Ovary (tissue), 7 donors: ENCODE measurements at regions not wholly inside any gene's neighbourhood (a gene's known extent, or its start where the extent isn't known, plus 50 kb on each side); places are given as distances from the start of the nearest gene placed in this dataset.

Source experiments
- DNase-seq, 5 donors: peaks; one replicate each; pipeline ENCODE4 v3.0.0-alpha.2; 2019 to 2020
- H3K27ac ChIP-seq, 2 donors: fragments of 200-600 bp; one replicate each; pipeline versions ENCODE4 v1.5.1 to v1.8.0; 2019 to 2022
- H3K27me3 ChIP-seq: fragments of 200-600 bp; one replicate; pipeline ENCODE4 v1.8.0; 2022
- H3K36me3 ChIP-seq: fragments of 200-600 bp; sonication (generic); one replicate; pipeline ENCODE4 v1.5.1; 2019
- H3K4me1 ChIP-seq: one replicate; pipeline ENCODE4 v1.8.1; 2013; ENCODE audit warnings: mild to moderate bottlenecking, moderate library complexity; ENCODE audit not compliant: insufficient read depth
- H3K4me3 ChIP-seq: fragments of 200-600 bp; sonication (generic); one replicate; pipeline ENCODE4 v1.5.1; 2017
- H3K9me3 ChIP-seq, 2 donors: fragments of 200-600 bp in 1 of 2; sonication (generic) in 1 of 2; one replicate each; pipeline versions ENCODE4 v1.5.1 to v1.8.1; 2013 to 2019; ENCODE audit warnings: mild to moderate bottlenecking in 1 of 2, moderate library complexity in 1 of 2
- CTCF ChIP-seq, 3 donors: fragments of 450-650 bp in 2 of 3; fragments of 200-600 bp in 1 of 3; IDR thresholded peaks; one replicate each; pipeline versions ENCODE4 v1.5.1 to v1.8.0; 2016 to 2022; ENCODE audit warnings: antibody characterized with exemption in 3 of 3, mild to moderate bottlenecking in 1 of 3
- EP300 ChIP-seq: sonication (generic); formaldehyde crosslinking; IDR thresholded peaks from one replicate; pipeline ENCODE4 v1.6.1; 2017; ENCODE audit warnings: antibody characterized with exemption
- POLR2A ChIP-seq: fragments of 450-650 bp; IDR thresholded peaks from one replicate; pipeline ENCODE4 v1.6.1; 2017; ENCODE audit warnings: antibody characterized with exemption, mild to moderate bottlenecking, moderate library complexity
- WGBS, 3 donors: extraction: QIAGEN DNeasy Blood & Tissue Kit in 1 of 3; methylation state at CpG; one replicate each; pipeline versions ENCODE4 v1.1.5 to v1.1.7; 2013 to 2017; 5-methylcytosine and 5-hydroxymethylcytosine counted together
- intact Hi-C, 4 donors: fragments of 100-400 bp; cut with DNase I; formaldehyde crosslinking; loops; one replicate each; pipeline versions ENCODE4 v1.11.0 to v1.15.1; 2022 to 2023
- donor health status: DM: no; HTN: no; CAD: no; lungs with moderate emphysema.
- donor health status: DM: no; HTN: no; CAD: no.
- donor health status: Bipolar disorder and iron deficiency.
- donor health status: DM: no; HTN: no; CAD: no.
- donor health status: DM: yes; HTN: yes; CAD: no.

GRCh38 chr1:224486801-224487583 lies 52.4 kb upstream of the WDR26 start:
- Histone ChIP-seq H3K4me1 (no peaks in the 10 kb centered on the region), H3K36me3 (no peaks in the 10 kb centered on the region), H3K27me3 (no peaks in the 10 kb centered on the region), H3K4me3 (no peak overlapping the region), H3K27ac (no peak overlapping the region), H3K9me3 (no peaks in the 10 kb centered on the region)
- 53 to 59% (median 55%) methylated on average over 6 of the region's 6 CpGs for WGBS, 3 donors
- DNase-seq: no peak
- intact Hi-C loops: no loop called here
- TF ChIP-seq EP300 (no peak), CTCF (IDR thresholded peaks at IDR 0.05) (no peak), POLR2A (no peak)

- TF ChIP-seq EP300: no peak
- TF ChIP-seq POLR2A: no peak
- TF ChIP-seq CTCF (IDR thresholded peaks at IDR 0.05): no peak
- intact Hi-C loops: no loop called here
- Histone ChIP-seq H3K9me3 (no peaks in the 10 kb centered on the region), H3K4me3 (no peak overlapping the region), H3K36me3 (no peaks in the 10 kb centered on the region), H3K27me3 (no peaks in the 10 kb centered on the region), H3K4me1 (no peaks in the 10 kb centered on the region), H3K27ac (no peak overlapping the region)
- WGBS, 3 donors: 94 to 99% (median 97%) methylated on average over 2 of the region's 2 CpGs
- DNase-seq: no peak
These were observed 54.4 kb upstream of the WDR26 start for GRCh38 chr1:224488806-224489499.

- TF ChIP-seq CTCF (IDR thresholded peaks at IDR 0.05) (no peak), EP300 (no peak), POLR2A (no peak)
- DNase-seq: no peak
- no peaks in the 10 kb centered on the region for H3K9me3 ChIP-seq
- WGBS, 3 donors: 66 to 77% (median 72%) methylated on average over 5 of the region's 5 CpGs
- intact Hi-C loops: no loop called here
- H3K4me1 ChIP-seq: no peaks in the 10 kb centered on the region
- H3K4me3 ChIP-seq: no peak overlapping the region
- no peaks in the 10 kb centered on the region for H3K27me3 ChIP-seq
- H3K36me3 ChIP-seq: no peaks in the 10 kb centered on the region
- H3K27ac ChIP-seq: no peak overlapping the region
These were observed 55.2 kb upstream of the WDR26 start for GRCh38 chr1:224489534-224490365.
